Effector memory CD4-positive, alpha-beta T cell (primary cell): ENCODE measurements at regions not wholly inside any gene's neighbourhood (a gene's known extent, or its start where the extent isn't known, plus 50 kb on each side); places are given as distances from the start of the nearest gene placed in this dataset.

ENCODE experiments used
- DNase-seq, 3 donors: peaks; one replicate each; pipeline ENCODE4 v3.0.0-alpha.2; 2020
- H3K27ac ChIP-seq: 2 replicates; pipeline ENCODE4 v1.7.0; 2013; ENCODE audit warnings: mild to moderate bottlenecking, low read length, moderate library complexity; ENCODE audit not compliant: insufficient read depth, poor library complexity, severe bottlenecking
- H3K27me3 ChIP-seq: replicated peaks from 2 replicates; pipeline ENCODE4 v1.7.0; 2013; ENCODE audit warnings: mild to moderate bottlenecking, low read length; ENCODE audit not compliant: insufficient read depth, control insufficient read depth, poor library complexity, severe bottlenecking
- H3K36me3 ChIP-seq: 2 replicates; pipeline ENCODE4 v1.7.0; 2013; ENCODE audit warnings: mild to moderate bottlenecking, low read length, moderate library complexity; ENCODE audit not compliant: control insufficient read depth, insufficient read depth
- H3K4me1 ChIP-seq: 2 replicates; pipeline ENCODE4 v1.7.0; 2013; ENCODE audit warnings: low read length, mild to moderate bottlenecking; ENCODE audit not compliant: control insufficient read depth, insufficient read depth, poor library complexity, severe bottlenecking
- H3K4me3 ChIP-seq: 2 replicates; pipeline ENCODE4 v1.7.0; 2013; ENCODE audit warnings: low read length, low read depth, mild to moderate bottlenecking; ENCODE audit not compliant: insufficient read depth, poor library complexity, severe bottlenecking
- H3K9me3 ChIP-seq: 2 replicates; pipeline ENCODE4 v1.7.0; 2013; ENCODE audit warnings: mild to moderate bottlenecking, low read length, moderate library complexity; ENCODE audit not compliant: control insufficient read depth

DNA sequence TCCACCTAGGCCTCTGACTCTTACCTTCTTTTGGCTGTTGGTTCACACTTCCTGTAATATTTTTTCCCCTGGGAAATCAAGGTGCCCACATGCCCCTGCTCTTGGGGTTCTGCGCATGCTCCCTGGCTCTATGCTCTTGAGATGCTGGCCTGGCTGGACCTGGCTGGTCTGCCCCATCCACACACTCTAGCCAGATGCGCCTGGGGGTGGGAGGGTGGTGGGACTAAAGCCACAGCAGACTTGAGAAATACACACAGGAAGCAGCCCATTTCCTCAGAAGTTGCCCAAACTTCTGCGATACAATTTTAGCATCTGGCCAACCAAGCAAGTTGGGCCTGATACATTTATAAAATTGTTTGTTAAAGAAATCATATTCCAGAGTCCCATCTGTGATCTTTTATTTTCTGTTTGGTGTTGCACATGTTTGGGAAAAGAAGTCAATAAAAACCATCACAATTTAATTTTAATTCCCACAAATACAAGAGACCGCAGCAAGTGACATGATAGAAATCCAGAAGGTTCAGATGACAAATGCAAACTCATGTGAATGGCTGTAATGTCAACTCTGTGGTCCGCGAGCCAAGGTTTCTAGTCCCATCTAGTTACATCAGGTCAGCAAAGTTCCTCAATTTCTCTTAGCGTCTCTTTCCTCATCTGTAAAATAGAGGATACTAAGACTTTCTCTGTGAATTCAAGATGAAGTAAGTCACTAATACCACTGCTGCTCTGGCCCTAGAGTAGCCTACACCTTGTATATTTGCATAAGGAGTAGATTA is 55.9 kb upstream of the MEF2A start:
- DNase-seq, result no peak
- no peaks in the 10 kb centered on the region for H3K9me3 ChIP-seq
- H3K4me3 ChIP-seq, result no peak overlapping the region
- no peaks in the 10 kb centered on the region for H3K36me3 ChIP-seq
- no peaks in the 10 kb centered on the region for H3K4me1 ChIP-seq
- H3K27me3 ChIP-seq, result no peaks in the 10 kb centered on the region
- no peak overlapping the region for H3K27ac ChIP-seq

DNA sequence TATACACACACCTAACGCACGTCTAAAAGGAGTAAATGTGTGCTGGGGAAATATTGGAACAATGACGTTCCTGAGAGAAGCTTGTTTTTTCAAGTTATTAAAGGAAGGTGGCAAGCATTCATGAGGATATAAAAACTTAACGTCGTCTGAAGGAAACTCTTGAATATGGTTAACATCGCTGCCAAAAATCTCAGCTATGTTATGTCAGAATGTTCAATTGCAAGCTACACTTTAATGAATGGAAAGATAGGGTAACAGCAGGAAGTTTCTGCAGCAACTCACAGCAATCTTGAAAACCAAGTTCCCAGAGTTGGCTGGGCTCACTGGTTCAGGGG is 54.3 kb upstream of the MEF2A start:
- DNase-seq, result no peak
- Histone ChIP-seq H3K4me1 (no peaks in the 10 kb centered on the region), H3K27me3 (no peaks in the 10 kb centered on the region), H3K9me3 (no peaks in the 10 kb centered on the region), H3K36me3 (no peaks in the 10 kb centered on the region), H3K27ac (no peak overlapping the region), H3K4me3 (no peak overlapping the region)

DNA sequence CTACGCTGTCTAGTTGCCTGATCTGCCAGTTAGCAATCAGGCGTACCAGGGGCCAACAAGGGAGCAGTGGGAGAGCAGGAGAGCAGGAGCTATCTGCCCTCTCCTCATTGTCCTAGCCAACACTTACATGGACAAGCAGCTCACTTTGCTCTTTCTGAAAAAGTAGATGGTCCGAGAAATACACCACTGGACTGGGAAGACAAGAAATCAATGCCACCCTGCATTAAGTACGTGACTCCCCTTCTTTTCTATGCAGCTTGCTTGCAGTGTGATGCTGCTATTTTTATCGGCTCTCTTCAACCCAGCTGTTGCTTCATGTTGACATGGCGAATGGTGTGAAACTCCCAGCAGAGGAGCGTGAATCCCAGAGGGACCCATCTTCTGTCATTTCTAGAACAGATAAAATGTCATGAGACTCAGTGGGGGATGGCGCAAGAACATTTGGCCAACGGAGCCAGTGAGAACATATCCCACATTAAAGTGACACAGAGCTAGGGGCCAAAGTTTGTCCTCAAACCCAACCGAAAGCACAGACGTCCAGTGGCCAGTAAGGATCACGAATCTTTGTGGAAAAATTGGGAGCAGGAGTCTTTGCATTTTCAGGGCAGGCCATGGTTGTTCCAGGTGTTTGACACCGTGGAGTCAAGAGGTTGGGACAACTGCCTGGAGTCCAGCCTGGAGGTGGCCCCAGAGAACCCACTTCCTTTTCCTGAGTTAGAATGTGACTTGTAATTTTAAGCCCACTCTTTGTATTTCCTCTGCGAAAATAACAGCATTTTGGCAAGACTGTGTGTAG is 53.7 kb upstream of the MEF2A start:
- H3K4me1 ChIP-seq, result no peaks in the 10 kb centered on the region
- no peak overlapping the region for H3K4me3 ChIP-seq
- H3K9me3 ChIP-seq, result no peaks in the 10 kb centered on the region
- no peak for DNase-seq
- no peaks in the 10 kb centered on the region for H3K27me3 ChIP-seq
- no peak overlapping the region for H3K27ac ChIP-seq
- H3K36me3 ChIP-seq, result no peaks in the 10 kb centered on the region

DNA sequence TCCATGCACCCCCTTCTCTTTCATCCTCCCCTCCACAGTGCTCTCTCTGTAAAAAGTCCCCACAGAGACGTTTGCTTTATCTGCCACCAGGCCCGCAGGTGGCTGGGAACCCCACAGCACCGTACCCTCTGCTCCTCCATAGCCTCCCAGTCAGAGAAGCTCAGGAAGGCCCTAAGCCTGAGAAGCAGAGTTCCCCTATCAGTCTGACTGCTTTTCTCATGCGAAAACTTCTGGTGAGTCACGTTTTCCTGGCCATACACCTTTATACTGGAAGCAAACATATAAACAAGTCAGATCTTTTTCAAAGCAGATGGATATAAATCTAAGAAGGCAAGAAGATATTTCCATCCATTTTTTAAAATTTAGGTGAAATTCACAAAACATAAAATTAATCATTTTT is 51.5 kb upstream of the MEF2A start:
- no peaks in the 10 kb centered on the region for H3K9me3 ChIP-seq
- no peak for DNase-seq
- H3K4me1 ChIP-seq, result no peaks in the 10 kb centered on the region
- no peak overlapping the region for H3K27ac ChIP-seq
- H3K4me3 ChIP-seq, result no peak overlapping the region
- H3K27me3 ChIP-seq, result no peaks in the 10 kb centered on the region
- no peaks in the 10 kb centered on the region for H3K36me3 ChIP-seq
